Esophagus squamous epithelium (tissue), 5 donors: ENCODE measurements at regions not wholly inside any gene's neighbourhood (a gene's known extent, or its start where the extent isn't known, plus 50 kb on each side); places are given as distances from the start of the nearest gene placed in this dataset.

ENCODE experiments used
- DNase-seq: peaks from one replicate; lab custom pipeline; 2025; lab: John Stamatoyannopoulos, UW
- H3K27ac ChIP-seq, 4 donors: fragments of 200-600 bp; sonication (generic); one replicate each; pipeline ENCODE4 v1.5.1; 2016 to 2019; ENCODE audit warnings: mild to moderate bottlenecking in 1 of 4
- H3K27me3 ChIP-seq, 4 donors: fragments of 200-600 bp; sonication (generic); 1 replicate in 3 of 4; 2 replicates in 1 of 4; pipeline versions ENCODE4 v1.5.1 to v1.6.0; 2017 to 2021; ENCODE audit warnings: antibody characterized with exemption in 1 of 4
- H3K36me3 ChIP-seq, 3 donors: fragments of 200-600 bp; sonication (generic); one replicate each; pipeline ENCODE4 v1.5.1; 2016 to 2019
- H3K4me1 ChIP-seq, 3 donors: fragments of 200-600 bp; sonication (generic); one replicate each; pipeline ENCODE4 v1.5.1; 2017 to 2019
- H3K4me3 ChIP-seq, 4 donors: fragments of 200-600 bp; sonication (generic); 1 replicate in 3 of 4; 2 replicates in 1 of 4; pipeline ENCODE4 v1.5.1; 2016 to 2019; ENCODE audit warnings: mild to moderate bottlenecking in 2 of 4, moderate library complexity in 1 of 4
- H3K9me3 ChIP-seq, 3 donors: fragments of 200-600 bp; sonication (generic); one replicate each; pipeline ENCODE4 v1.5.1; 2016 to 2019
- POLR2A ChIP-seq, 4 donors: fragments of 450-650 bp; IDR thresholded peaks; one replicate each; pipeline ENCODE4 v1.6.1; 2017; ENCODE audit warnings: antibody characterized with exemption in 4 of 4, mild to moderate bottlenecking in 4 of 4, moderate library complexity in 3 of 4
- WGBS, 2 donors: methylation state at CpG; one replicate each; pipeline ENCODE4 v1.1.5; 2018; 5-methylcytosine and 5-hydroxymethylcytosine counted together
- intact Hi-C: fragments of 100-400 bp; cut with DNase I; formaldehyde crosslinking; loops from one replicate; pipeline ENCODE4 v1.15.0; 2022
- TF ChIP-seq, protein P1 (sequence below), 6 experiments: fragments of 450-650 bp in 4 of 6; fragments of 200-600 bp in 2 of 6; sonication (generic) in 2 of 6; IDR thresholded peaks; one replicate each; pipeline ENCODE4 v1.5.1; 2016 to 2019; ENCODE audit warnings: antibody characterized with exemption in 6 of 6, mild to moderate bottlenecking in 4 of 6, moderate library complexity in 4 of 6
- donor health status: DM: yes; HTN: yes; CAD: no.

DNA sequence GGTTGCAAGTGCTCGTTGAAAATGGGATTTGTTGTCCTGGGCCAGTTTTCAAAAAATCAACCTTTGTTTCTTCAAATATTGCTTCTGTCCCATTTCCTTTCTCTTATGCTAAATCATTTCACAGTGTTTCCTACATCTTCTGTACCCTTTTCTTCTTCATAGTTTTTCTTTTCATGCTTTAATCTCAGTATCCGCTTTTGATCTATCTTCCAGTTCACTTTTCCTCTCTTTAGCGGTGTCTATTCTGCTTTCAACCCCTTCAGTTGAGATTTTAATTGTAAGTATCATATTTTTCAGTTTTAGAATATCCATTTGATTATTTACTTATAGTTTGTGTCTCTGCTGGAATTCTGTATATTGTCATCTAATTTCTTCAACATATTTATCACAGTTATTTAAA lies 311.7 kb upstream of the TPM1 start:
- Histone ChIP-seq H3K36me3 (no peaks in the 10 kb centered on the region), H3K9me3 (peaks cover 0 to 2% (median 0%) of the 10 kb centered on the region in 3 donors), H3K4me3 (no peak overlapping the region), H3K4me1 (no peaks in the 10 kb centered on the region), H3K27me3 (no peaks in the 10 kb centered on the region), H3K27ac (no peak overlapping the region)
- no peak for DNase-seq
- TF ChIP-seq, protein P1, sequence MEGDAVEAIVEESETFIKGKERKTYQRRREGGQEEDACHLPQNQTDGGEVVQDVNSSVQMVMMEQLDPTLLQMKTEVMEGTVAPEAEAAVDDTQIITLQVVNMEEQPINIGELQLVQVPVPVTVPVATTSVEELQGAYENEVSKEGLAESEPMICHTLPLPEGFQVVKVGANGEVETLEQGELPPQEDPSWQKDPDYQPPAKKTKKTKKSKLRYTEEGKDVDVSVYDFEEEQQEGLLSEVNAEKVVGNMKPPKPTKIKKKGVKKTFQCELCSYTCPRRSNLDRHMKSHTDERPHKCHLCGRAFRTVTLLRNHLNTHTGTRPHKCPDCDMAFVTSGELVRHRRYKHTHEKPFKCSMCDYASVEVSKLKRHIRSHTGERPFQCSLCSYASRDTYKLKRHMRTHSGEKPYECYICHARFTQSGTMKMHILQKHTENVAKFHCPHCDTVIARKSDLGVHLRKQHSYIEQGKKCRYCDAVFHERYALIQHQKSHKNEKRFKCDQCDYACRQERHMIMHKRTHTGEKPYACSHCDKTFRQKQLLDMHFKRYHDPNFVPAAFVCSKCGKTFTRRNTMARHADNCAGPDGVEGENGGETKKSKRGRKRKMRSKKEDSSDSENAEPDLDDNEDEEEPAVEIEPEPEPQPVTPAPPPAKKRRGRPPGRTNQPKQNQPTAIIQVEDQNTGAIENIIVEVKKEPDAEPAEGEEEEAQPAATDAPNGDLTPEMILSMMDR (IDR thresholded peaks at IDR 0.05): no peak
- no peak for TF ChIP-seq POLR2A (IDR thresholded peaks at IDR 0.05)
- intact Hi-C loops: no loop called here
- 84 to 95% methylated on average over 3 of the region's 3 CpGs for WGBS, 2 donors

- no peak for DNase-seq
Observed at GRCh38 chr15:62732078-62732477, 310.5 kb upstream of the TPM1 start.

GRCh38 chr15:62734706-62735105 lies 307.8 kb upstream of the TPM1 start:
- Histone ChIP-seq H3K27ac (no peak overlapping the region), H3K9me3 (peaks cover 0 to 2% (median 0%) of the 10 kb centered on the region in 3 donors), H3K4me1 (peaks cover 0 to 4% (median 0%) of the 10 kb centered on the region in 3 donors), H3K4me3 (no peak overlapping the region), H3K36me3 (peaks cover 0 to 20% (median 0%) of the 10 kb centered on the region in 3 donors), H3K27me3 (no peaks in the 10 kb centered on the region)
- intact Hi-C loops: no loop called here
- DNase-seq: no peak
- WGBS, 2 donors: 77 to 91% methylated on average over 5 of the region's 5 CpGs
- no peak for TF ChIP-seq POLR2A (IDR thresholded peaks at IDR 0.05)
- TF ChIP-seq, protein P1 (IDR thresholded peaks at IDR 0.05): no peak

More at GRCh38 chr15:62732078-62732477, 310.5 kb upstream of the TPM1 start:
- intact Hi-C loops: no loop called here
- 88 to 98% methylated on average over 3 of the region's 3 CpGs for WGBS, 2 donors
- Histone ChIP-seq H3K9me3 (peaks cover 0 to 2% (median 0%) of the 10 kb centered on the region in 3 donors), H3K4me3 (no peak overlapping the region), H3K27me3 (no peaks in the 10 kb centered on the region), H3K4me1 (no peaks in the 10 kb centered on the region), H3K27ac (no peak overlapping the region), H3K36me3 (peaks cover 0 to 5% (median 0%) of the 10 kb centered on the region in 3 donors)
- no peak for TF ChIP-seq POLR2A (IDR thresholded peaks at IDR 0.05)
- TF ChIP-seq, protein P1 (IDR thresholded peaks at IDR 0.05): no peak

GRCh38 chr15:62736756-62737155 lies 305.8 kb upstream of the TPM1 start:
- H3K27ac ChIP-seq: no peak overlapping the region
- no peaks in the 10 kb centered on the region for H3K9me3 ChIP-seq
- H3K36me3 ChIP-seq: peaks cover 0 to 21% (median 0%) of the 10 kb centered on the region in 3 donors
- H3K4me3 ChIP-seq: no peak overlapping the region
- intact Hi-C loops: no loop called here
- H3K4me1 ChIP-seq: peaks cover 0 to 19% (median 0%) of the 10 kb centered on the region in 3 donors
- 63 to 93% methylated on average over 2 to 8 of the region's 14 CpGs for WGBS, 2 donors
- DNase-seq: no peak
- no peaks in the 10 kb centered on the region for H3K27me3 ChIP-seq
- no peak for TF ChIP-seq POLR2A (IDR thresholded peaks at IDR 0.05)
- TF ChIP-seq, protein P1 (IDR thresholded peaks at IDR 0.05): no peak

GRCh38 chr15:62737551-62737950 lies 305.0 kb upstream of the TPM1 start:
- H3K36me3 ChIP-seq: peaks cover 0 to 21% (median 0%) of the 10 kb centered on the region in 3 donors
- H3K27me3 ChIP-seq: no peaks in the 10 kb centered on the region
- no peak overlapping the region for H3K27ac ChIP-seq
- 90 to 100% methylated on average over 2 of the region's 4 CpGs for WGBS, 2 donors
- H3K4me3 ChIP-seq: no peak overlapping the region
- no peak for DNase-seq
- intact Hi-C loops: no loop called here
- TF ChIP-seq, protein P1 (IDR thresholded peaks at IDR 0.05): no peak
- no peak for TF ChIP-seq POLR2A (IDR thresholded peaks at IDR 0.05)
- H3K9me3 ChIP-seq: no peaks in the 10 kb centered on the region
- peaks cover 0 to 27% (median 4%) of the 10 kb centered on the region in 3 donors for H3K4me1 ChIP-seq
